ENCODE measurements at regions not wholly inside any gene's neighbourhood (a gene's known extent, or its start where the extent isn't known, plus 50 kb on each side); places are given as distances from the start of the nearest gene placed in this dataset.

DNA sequence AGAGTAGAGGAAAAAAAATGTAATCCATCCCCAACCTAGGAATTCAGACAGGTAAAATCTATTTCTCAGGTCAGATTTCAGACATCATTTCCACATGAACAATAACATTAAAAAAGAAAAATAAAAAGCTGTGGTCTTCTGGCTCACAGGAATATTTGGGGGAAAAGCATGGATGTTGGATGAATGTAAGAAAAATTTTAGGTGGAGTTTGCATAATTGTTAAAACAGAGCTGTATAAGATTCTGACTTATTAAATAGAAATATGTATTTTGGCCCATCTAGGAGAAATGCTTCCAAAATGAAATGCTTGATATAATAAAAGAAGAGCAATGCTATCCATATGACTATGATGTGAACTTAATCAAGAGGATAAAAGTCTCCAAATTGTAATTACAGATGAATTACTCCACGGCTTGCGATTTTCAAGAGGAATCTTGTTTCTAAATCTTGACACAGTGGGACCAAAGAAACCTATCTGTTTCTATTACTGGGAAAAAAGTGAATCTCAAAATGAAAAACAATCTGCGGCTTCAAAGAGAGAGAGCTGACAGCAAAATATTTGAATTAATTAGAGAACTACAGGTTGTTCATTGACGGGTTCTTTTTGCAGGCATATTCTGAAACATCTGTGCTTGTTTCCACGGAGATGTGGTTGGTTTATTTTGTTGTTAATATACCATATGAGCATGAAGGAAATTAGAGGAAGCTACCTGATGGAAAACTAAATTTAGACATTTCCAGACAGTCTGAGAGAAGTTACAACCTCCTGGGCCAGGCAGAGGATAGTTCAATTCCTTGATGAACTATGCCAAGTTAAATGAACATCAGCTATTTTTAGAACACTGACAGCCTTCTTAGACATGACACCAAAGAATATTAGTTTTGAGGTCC is 468.7 kb downstream of the PID1 start:
- DNase-seq (ENCODE audit: low spot score), result no peak
- in situ Hi-C loops (cut with MboI; ENCODE audit: low pct_unique_long_range_greater_than_20kb, low sequenced_read_pairs, unreplicated experiment), result no loop called here
- TF ChIP-seq, protein P1, sequence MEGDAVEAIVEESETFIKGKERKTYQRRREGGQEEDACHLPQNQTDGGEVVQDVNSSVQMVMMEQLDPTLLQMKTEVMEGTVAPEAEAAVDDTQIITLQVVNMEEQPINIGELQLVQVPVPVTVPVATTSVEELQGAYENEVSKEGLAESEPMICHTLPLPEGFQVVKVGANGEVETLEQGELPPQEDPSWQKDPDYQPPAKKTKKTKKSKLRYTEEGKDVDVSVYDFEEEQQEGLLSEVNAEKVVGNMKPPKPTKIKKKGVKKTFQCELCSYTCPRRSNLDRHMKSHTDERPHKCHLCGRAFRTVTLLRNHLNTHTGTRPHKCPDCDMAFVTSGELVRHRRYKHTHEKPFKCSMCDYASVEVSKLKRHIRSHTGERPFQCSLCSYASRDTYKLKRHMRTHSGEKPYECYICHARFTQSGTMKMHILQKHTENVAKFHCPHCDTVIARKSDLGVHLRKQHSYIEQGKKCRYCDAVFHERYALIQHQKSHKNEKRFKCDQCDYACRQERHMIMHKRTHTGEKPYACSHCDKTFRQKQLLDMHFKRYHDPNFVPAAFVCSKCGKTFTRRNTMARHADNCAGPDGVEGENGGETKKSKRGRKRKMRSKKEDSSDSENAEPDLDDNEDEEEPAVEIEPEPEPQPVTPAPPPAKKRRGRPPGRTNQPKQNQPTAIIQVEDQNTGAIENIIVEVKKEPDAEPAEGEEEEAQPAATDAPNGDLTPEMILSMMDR (IDR thresholded peaks at IDR 0.05; ENCODE audit: extremely low read depth, insufficient read depth, missing control alignments), result no peak

DNA sequence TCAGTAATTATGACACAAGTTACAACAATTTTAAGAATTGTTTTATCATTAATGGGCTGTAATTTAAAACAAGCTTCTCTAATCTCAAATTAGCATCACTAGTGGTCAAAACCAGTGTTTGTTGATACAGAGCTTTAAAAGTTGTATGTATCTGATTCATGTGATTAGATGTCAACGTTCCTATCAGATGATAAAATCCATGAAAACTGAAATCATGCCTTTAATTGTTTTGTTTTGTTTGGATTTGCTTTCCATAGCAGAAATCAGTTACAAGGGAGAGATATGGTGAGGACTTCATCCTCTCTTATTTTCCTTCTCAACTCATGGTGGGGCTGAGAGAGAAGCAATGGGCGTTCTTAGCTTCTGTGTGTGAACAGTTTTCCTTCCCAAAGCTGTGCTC is 469.6 kb downstream of the PID1 start:
- in situ Hi-C loops (cut with MboI; ENCODE audit: low pct_unique_long_range_greater_than_20kb, low sequenced_read_pairs, unreplicated experiment), result no loop called here
- TF ChIP-seq, protein P1 (IDR thresholded peaks at IDR 0.05; ENCODE audit: extremely low read depth, insufficient read depth, missing control alignments), result no peak
- no peak for DNase-seq (ENCODE audit: low spot score)

DNA sequence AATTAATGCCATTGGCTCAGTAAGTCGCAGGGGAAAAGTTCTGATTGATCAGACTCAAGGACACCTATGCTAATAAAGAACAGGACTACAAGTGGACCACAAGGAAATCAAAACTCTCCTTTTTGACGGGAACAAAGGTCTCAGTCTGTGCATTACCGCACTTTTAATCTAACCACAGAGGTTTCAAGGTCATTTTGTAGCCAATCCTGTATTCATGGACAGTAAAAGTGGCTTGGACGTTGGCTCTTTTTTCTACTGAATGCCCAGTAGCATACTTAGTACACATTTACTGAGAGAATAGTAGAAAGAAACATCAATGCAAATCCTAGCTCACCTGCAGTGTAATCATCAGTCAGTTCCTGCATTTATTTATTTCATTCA is 471.9 kb downstream of the PID1 start:
- no peak for DNase-seq (ENCODE audit: low spot score)
- TF ChIP-seq, protein P1 (IDR thresholded peaks at IDR 0.05; ENCODE audit: extremely low read depth, insufficient read depth, missing control alignments), result no peak
- in situ Hi-C loops (cut with MboI; ENCODE audit: low pct_unique_long_range_greater_than_20kb, low sequenced_read_pairs, unreplicated experiment), result no loop called here

DNA sequence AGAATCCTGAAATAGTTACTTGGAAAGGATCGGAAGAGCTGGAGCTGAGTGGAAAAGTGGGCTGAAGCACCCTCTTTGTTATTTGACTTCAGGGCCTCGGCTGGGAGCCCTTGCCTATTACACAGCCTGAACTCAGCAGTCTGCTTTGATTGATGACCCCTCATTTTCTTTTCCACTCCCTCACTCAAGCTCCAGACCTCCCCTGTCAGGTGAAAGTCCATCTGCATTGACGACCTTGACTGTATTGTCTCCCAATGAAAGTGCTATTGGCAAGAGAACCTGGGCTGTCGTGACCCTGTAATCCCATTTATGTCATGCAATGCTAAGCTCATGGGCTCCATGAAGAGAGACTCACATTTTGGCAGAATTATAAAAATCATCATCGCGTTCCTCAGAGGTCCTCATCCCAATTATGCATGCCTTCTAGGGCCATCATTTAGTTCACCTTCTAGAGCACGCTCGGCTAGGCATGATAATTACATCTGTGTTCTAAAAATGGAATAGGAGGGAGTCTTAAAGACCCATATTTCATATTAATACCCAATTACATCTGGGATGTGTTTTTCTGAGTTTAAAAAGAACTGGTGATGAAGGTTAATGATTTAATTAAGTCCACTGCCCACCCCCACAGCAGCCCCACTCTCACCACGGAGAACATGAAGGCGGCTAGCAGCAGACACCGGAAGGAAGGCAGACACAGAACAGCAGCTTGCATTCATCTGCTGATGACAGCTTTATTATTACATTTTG is 472.5 kb downstream of the PID1 start:
- TF ChIP-seq, protein P1 (IDR thresholded peaks at IDR 0.05; ENCODE audit: extremely low read depth, insufficient read depth, missing control alignments), result no peak
- in situ Hi-C loops (cut with MboI; ENCODE audit: low pct_unique_long_range_greater_than_20kb, low sequenced_read_pairs, unreplicated experiment), result no loop called here
- no peak for DNase-seq (ENCODE audit: low spot score)

DNA sequence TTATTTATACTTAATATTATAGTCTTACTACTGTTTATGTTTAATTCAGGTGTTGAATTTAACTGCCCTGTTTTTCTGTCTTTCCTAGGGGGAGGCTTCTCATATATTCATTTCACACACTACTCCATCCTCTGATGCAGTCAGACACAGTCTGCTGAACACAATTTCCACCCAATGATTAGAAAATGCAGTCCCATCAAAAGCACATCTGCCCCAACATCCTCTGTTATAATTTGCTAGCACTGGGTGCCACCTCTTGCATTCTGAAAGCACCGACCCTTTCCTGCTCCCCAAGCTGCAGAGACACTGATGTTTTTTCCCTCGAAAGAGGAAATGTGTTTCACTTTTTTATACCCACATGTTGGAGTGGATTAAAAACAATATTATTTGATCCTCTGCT is 474.7 kb downstream of the PID1 start:
- TF ChIP-seq, protein P1 (IDR thresholded peaks at IDR 0.05; ENCODE audit: extremely low read depth, insufficient read depth, missing control alignments), result no peak
- no peak for DNase-seq (ENCODE audit: low spot score)
- in situ Hi-C loops (cut with MboI; ENCODE audit: low pct_unique_long_range_greater_than_20kb, low sequenced_read_pairs, unreplicated experiment), result no loop called here

DNA sequence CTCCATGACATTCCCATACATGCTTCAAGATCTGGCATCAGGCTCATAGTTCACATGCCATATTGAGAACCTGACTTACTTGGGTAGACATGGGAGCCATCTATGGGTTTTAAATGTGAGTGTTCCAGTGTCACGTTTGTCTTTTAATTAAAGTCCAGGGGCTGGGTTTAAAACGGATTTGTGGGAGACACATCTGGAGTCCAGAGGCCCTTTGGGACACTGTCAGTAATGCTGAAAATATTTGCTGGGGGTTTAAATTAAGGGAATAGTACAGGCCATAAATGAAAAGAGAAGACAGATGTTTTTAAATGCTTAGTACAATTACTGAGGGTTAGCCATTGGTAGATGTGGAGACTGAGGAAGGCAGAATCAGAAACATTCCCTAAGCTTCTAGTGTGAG is 478.0 kb downstream of the PID1 start:
- in situ Hi-C loops (cut with MboI; ENCODE audit: low pct_unique_long_range_greater_than_20kb, low sequenced_read_pairs, unreplicated experiment), result no loop called here

More for the DNA sequence above, 478.0 kb downstream of the PID1 start:
- no peak for DNase-seq (ENCODE audit: low spot score)
- TF ChIP-seq, protein P1 (IDR thresholded peaks at IDR 0.05; ENCODE audit: extremely low read depth, insufficient read depth, missing control alignments), result no peak

Data from GM13977 (cell line).